CD14-positive monocyte (primary cell): ENCODE measurements at regions not wholly inside any gene's neighbourhood (a gene's known extent, or its start where the extent isn't known, plus 50 kb on each side); places are given as distances from the start of the nearest gene placed in this dataset.
"Not testable (repeated sequence)": the region's sequence is repeated elsewhere in the genome, so short reads cannot be mapped to it uniquely, and the experiment has no call there.

Experiments
- DNase-seq, 3 donors: peaks; one replicate each; pipeline ENCODE4 v3.0.0-alpha.2; 2011 to 2022
- H2AFZ ChIP-seq: 2 replicates; pipeline ENCODE4 v1.6.0; 2012; ENCODE audit warnings: mild to moderate bottlenecking, low read depth, low read length, inconsistent platforms; ENCODE audit not compliant: insufficient read depth, poor library complexity, severe bottlenecking
- H3K27ac ChIP-seq, 2 donors: 1 replicate in 1 of 2; 2 replicates in 1 of 2; pipeline ENCODE4 v1.5.1; 2012 to 2013; ENCODE audit warnings: low read length in 2 of 2, control low read depth in 1 of 2, inconsistent platforms in 1 of 2, low read depth in 1 of 2, mild to moderate bottlenecking in 1 of 2
- H3K27me3 ChIP-seq, 2 donors: one replicate each; pipeline versions ENCODE4 v1.6.0 to v1.6.1; 2011 to 2013; ENCODE audit warnings: low read length in 2 of 2; ENCODE audit not compliant: control insufficient read depth in 2 of 2, insufficient read depth in 2 of 2
- H3K36me3 ChIP-seq, 2 donors: replicated peaks in 1 of 2; 1 replicate in 1 of 2; 2 replicates in 1 of 2; pipeline versions ENCODE4 v1.5.1 to v1.6.1; 2012 to 2013; ENCODE audit warnings: low read length in 2 of 2, control low read depth in 1 of 2, inconsistent platforms in 1 of 2, mild to moderate bottlenecking in 1 of 2; ENCODE audit not compliant: insufficient read depth in 2 of 2, control insufficient read depth in 1 of 2
- H3K4me1 ChIP-seq, 2 donors: 1 replicate in 1 of 2; 2 replicates in 1 of 2; pipeline versions ENCODE4 v1.5.1 to v1.6.1; 2012 to 2013; ENCODE audit warnings: low read length in 2 of 2, control low read depth in 1 of 2, inconsistent platforms in 1 of 2, mild to moderate bottlenecking in 1 of 2, moderate library complexity in 1 of 2; ENCODE audit not compliant: insufficient read depth in 2 of 2, control insufficient read depth in 1 of 2
- H3K4me2 ChIP-seq: replicated peaks from 2 replicates; pipeline ENCODE3; 2012; ENCODE audit warnings: low read length, moderate library complexity, mild to moderate bottlenecking; ENCODE audit not compliant: poor library complexity, severe bottlenecking; ENCODE audit errors: extremely low read depth
- H3K4me3 ChIP-seq, 3 experiments: fragments of 200-600 bp in 1 of 3; sonication (generic) in 1 of 3; replicated peaks in 1 of 3; 1 replicate in 2 of 3; 2 replicates in 1 of 3; pipeline ENCODE4 v1.5.1; 2011 to 2013; ENCODE audit warnings: low read length in 3 of 3, mild to moderate bottlenecking in 3 of 3, control low read depth in 2 of 3, low read depth in 2 of 3, inconsistent platforms in 1 of 3, moderate library complexity in 1 of 3
- H3K79me2 ChIP-seq: 2 replicates; pipeline ENCODE4 v1.6.0; 2012; ENCODE audit warnings: mild to moderate bottlenecking, control low read depth, inconsistent platforms, low read length, moderate library complexity; ENCODE audit not compliant: insufficient read depth
- H3K9ac ChIP-seq: 2 replicates; pipeline ENCODE4 v1.6.0; 2017; ENCODE audit warnings: low read length, mild to moderate bottlenecking; ENCODE audit not compliant: insufficient read depth, poor library complexity, severe bottlenecking
- H3K9me3 ChIP-seq, 2 donors: replicated peaks in 1 of 2; 1 replicate in 1 of 2; 2 replicates in 1 of 2; pipeline versions ENCODE4 v1.5.1 to v1.6.1; 2012 to 2013; ENCODE audit warnings: low read length in 2 of 2, control low read depth in 1 of 2; ENCODE audit not compliant: control insufficient read depth in 1 of 2, insufficient read depth in 1 of 2
- H4K20me1 ChIP-seq: 2 replicates; pipeline ENCODE4 v1.6.0; 2012; ENCODE audit warnings: mild to moderate bottlenecking, low read length, control low read depth, moderate library complexity; ENCODE audit not compliant: insufficient read depth
- H3K27ac Mint-ChIP-seq, 7 donors: one replicate each; pipeline ENCODE4 v1.8.0; 2020; ENCODE audit warnings: mild to moderate bottlenecking in 7 of 7, mixed read lengths in 7 of 7, moderate library complexity in 6 of 7, inconsistent platforms in 2 of 7
- H3K27me3 Mint-ChIP-seq, 3 donors: one replicate each; pipeline ENCODE4 v1.8.0; 2021 to 2022; ENCODE audit warnings: low read depth in 3 of 3, mild to moderate bottlenecking in 3 of 3, mixed read lengths in 3 of 3, moderate library complexity in 3 of 3, inconsistent platforms in 1 of 3
- H3K36me3 Mint-ChIP-seq, 2 donors: one replicate each; pipeline ENCODE4 v1.8.0; 2020; ENCODE audit warnings: mixed read lengths in 2 of 2, inconsistent platforms in 1 of 2, mild to moderate bottlenecking in 1 of 2
- H3K4me1 Mint-ChIP-seq: one replicate; pipeline ENCODE4 v1.8.0; 2020; ENCODE audit warnings: mild to moderate bottlenecking, mixed read lengths
- H3K4me3 Mint-ChIP-seq, 2 donors: one replicate each; pipeline ENCODE4 v1.8.0; 2020; ENCODE audit warnings: mild to moderate bottlenecking in 2 of 2, mixed read lengths in 2 of 2, moderate library complexity in 1 of 2
- H3K9me3 Mint-ChIP-seq, 7 donors: one replicate each; pipeline ENCODE4 v1.8.0; 2020 to 2022; ENCODE audit warnings: mixed read lengths in 7 of 7, mild to moderate bottlenecking in 6 of 7, moderate library complexity in 6 of 7, inconsistent platforms in 2 of 7
- CTCF ChIP-seq: fragments of 200-600 bp; IDR thresholded peaks from one replicate; pipeline ENCODE4 v1.8.0; 2022; ENCODE audit warnings: antibody characterized with exemption, mild to moderate bottlenecking
- WGBS: methylation state at CpG from one replicate; pipeline ENCODE4 v1.1.5; 2013; ENCODE audit warnings: missing lambda C conversion rate; ENCODE audit not compliant: insufficient coverage; 5-methylcytosine and 5-hydroxymethylcytosine counted together
- intact Hi-C, 2 donors: fragments of 100-400 bp; cut with micrococcal nuclease; formaldehyde crosslinking; loops; one replicate each; pipeline versions ENCODE4 v1.15.0 to v1.15.1; 2023

GRCh38 chr1:199529324-199529723 is 498.2 kb upstream of the NR5A2 start:
- Mint-ChIP-seq H3K4me3 (no peak overlapping the region), H3K36me3 (no peaks in the 10 kb centered on the region), H3K27ac (no peak overlapping the region), H3K9me3 (peaks cover 2 to 11% (median 6%) of the 10 kb centered on the region in 7 donors), H3K27me3 (no peaks in the 10 kb centered on the region), H3K4me1 (no peaks in the 10 kb centered on the region)
- no peaks in the 10 kb centered on the region for H3K27me3 ChIP-seq
- no peak overlapping the region for H2AFZ ChIP-seq
- H3K9me3 ChIP-seq, result peaks cover 0 to 3% of the 10 kb centered on the region in 2 donors
- no peaks in the 10 kb centered on the region for H3K79me2 ChIP-seq
- no peak for TF ChIP-seq CTCF
- H3K9ac ChIP-seq, result no peak overlapping the region
- H3K36me3 ChIP-seq, result no peaks in the 10 kb centered on the region
- WGBS, result no CpG with 5 or more reads among the region's 1 CpG
- no peak overlapping the region for H3K27ac ChIP-seq
- H3K4me3 ChIP-seq, result no peak overlapping the region
- no peaks in the 10 kb centered on the region for H3K4me1 ChIP-seq
- no peak overlapping the region for H3K4me2 ChIP-seq
- H4K20me1 ChIP-seq, result no peaks in the 10 kb centered on the region
- intact Hi-C loops, result no loop called here
- DNase-seq, result no peak

- DNase-seq, H3K27ac Mint-ChIP-seq, H3K36me3 Mint-ChIP-seq, H3K4me1 Mint-ChIP-seq, H3K27me3 ChIP-seq, H3K27me3 Mint-ChIP-seq, H3K27ac ChIP-seq, H3K4me2 ChIP-seq, H2AFZ ChIP-seq, H3K4me3 ChIP-seq, H3K9ac ChIP-seq, intact Hi-C loops, H3K4me3 Mint-ChIP-seq, H3K36me3 ChIP-seq, H3K4me1 ChIP-seq, H3K79me2 ChIP-seq, H4K20me1 ChIP-seq: not testable (repeated sequence)
- H3K9me3 Mint-ChIP-seq, result peaks cover 17 to 35% (median 23%) of the 10 kb centered on the region in 7 donors
- H3K9me3 ChIP-seq, result peaks cover 18 to 20% of the 10 kb centered on the region in 2 donors
- WGBS, result 100% methylated on average over 2 of the region's 4 CpGs
Measured at GRCh38 chr1:199533361-199533760, 494.1 kb upstream of the NR5A2 start.
